Frontal cortex (tissue), 1 donor: ENCODE measurements at regions not wholly inside any gene's neighbourhood (a gene's known extent, or its start where the extent isn't known, plus 50 kb on each side); places are given as distances from the start of the nearest gene placed in this dataset. TPM values are rescaled to one million over a fixed set of nuclear protein-coding genes. Genes with fewer than 3 reads are reported as not detected.

Source experiments
- small RNA-seq: library from RNA; depleted of rRNA; stranded (forward); fragments of <200 nt; gene quantifications from one replicate; pipeline ENCODE3, GENCODE V24; 2014

Small RNAs in the stretch of these regions (small RNA-seq; reads per million reads assigned to genes)
- not detected for gene RNU6-806P
